ENCODE measurements at regions not wholly inside any gene's neighbourhood (a gene's known extent, or its start where the extent isn't known, plus 50 kb on each side); places are given as distances from the start of the nearest gene placed in this dataset.

DNA sequence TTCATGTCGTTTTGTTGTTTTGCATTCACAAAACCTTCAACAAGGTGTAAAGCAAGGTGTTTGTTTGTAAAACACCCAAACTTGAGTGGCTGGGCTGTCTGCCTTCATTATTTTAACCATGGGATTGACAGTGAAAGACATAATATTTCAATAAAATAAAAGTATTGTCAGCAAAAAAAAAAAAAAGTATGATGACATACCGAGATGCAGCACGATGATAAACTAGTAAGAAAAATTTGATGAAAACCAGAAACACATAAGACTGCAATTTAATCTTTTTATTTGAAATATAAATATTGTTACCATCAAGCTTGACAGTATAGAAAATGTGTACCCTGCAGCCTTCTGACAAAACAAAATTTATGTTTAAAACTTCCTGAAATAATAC is 419.3 kb upstream of the DYNLRB2 start:
- no peaks in the 10 kb centered on the region for H4K20me1 ChIP-seq (replicated peaks; ENCODE audit: control insufficient read depth, extremely low read depth, insufficient read depth, low read length)
- no peaks in the 10 kb centered on the region for H3K79me2 ChIP-seq (ENCODE audit: control insufficient read depth, insufficient read depth, low read length)
- H3K9ac ChIP-seq (replicated peaks; ENCODE audit: extremely low read depth, insufficient read depth, low read length) = no peak overlapping the region
- H3K4me3 ChIP-seq (replicated peaks in 1 of 3; ENCODE audit: insufficient read depth in 1 of 3, low read depth in 1 of 3, low read length in 3 of 3) = no peak overlapping the region
- no peaks in the 10 kb centered on the region for H3K36me3 ChIP-seq (ENCODE audit: control insufficient read depth in 2 of 2, extremely low read depth in 1 of 2, insufficient read depth in 2 of 2, low read length in 2 of 2)
- no peak overlapping the region for H3K4me2 ChIP-seq (ENCODE audit: insufficient read depth, low read length)
- H3K9me3 ChIP-seq (replicated peaks; ENCODE audit: control insufficient read depth, insufficient read depth, low read length) = no peaks in the 10 kb centered on the region
- ChIA-PET CTCF (no interaction called here), POLR2A (no interaction called here)
- dilution Hi-C loops (cut with MboI; ENCODE audit: extremely low pct_ligation_motif_present, low sequenced_read_pairs) (no loop called here), intact Hi-C loops (cut with micrococcal nuclease) (no loop called here)
- no TSS peak for BruUV-seq (replicated peaks)
- H2AFZ ChIP-seq (ENCODE audit: low read depth, low read length) = no peak overlapping the region
- DNase-seq (ENCODE audit: low read depth, low spot score) (no peak), FAIRE-seq (no peak)
- no peak overlapping the region for H3K27ac ChIP-seq (ENCODE audit: insufficient read depth, low read depth, low read length)
- H3K9me1 ChIP-seq (replicated peaks; ENCODE audit: control insufficient read depth, extremely low read depth, insufficient read depth, low read length) = no peaks in the 10 kb centered on the region
- no peaks in the 10 kb centered on the region for H3K4me1 ChIP-seq (ENCODE audit: control insufficient read depth, extremely low read depth, insufficient read depth, low read length)
- TF ChIP-seq, protein P1, sequence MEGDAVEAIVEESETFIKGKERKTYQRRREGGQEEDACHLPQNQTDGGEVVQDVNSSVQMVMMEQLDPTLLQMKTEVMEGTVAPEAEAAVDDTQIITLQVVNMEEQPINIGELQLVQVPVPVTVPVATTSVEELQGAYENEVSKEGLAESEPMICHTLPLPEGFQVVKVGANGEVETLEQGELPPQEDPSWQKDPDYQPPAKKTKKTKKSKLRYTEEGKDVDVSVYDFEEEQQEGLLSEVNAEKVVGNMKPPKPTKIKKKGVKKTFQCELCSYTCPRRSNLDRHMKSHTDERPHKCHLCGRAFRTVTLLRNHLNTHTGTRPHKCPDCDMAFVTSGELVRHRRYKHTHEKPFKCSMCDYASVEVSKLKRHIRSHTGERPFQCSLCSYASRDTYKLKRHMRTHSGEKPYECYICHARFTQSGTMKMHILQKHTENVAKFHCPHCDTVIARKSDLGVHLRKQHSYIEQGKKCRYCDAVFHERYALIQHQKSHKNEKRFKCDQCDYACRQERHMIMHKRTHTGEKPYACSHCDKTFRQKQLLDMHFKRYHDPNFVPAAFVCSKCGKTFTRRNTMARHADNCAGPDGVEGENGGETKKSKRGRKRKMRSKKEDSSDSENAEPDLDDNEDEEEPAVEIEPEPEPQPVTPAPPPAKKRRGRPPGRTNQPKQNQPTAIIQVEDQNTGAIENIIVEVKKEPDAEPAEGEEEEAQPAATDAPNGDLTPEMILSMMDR (IDR thresholded peaks at IDR 0.05; ENCODE audit: extremely low read depth in 1 of 2, insufficient read depth in 1 of 2, low read depth in 1 of 2, low read length in 2 of 2) = no peak
- no peaks in the 10 kb centered on the region for H3K27me3 ChIP-seq (ENCODE audit: control insufficient read depth in 2 of 2, insufficient read depth in 2 of 2, low read length in 2 of 2)

DNA sequence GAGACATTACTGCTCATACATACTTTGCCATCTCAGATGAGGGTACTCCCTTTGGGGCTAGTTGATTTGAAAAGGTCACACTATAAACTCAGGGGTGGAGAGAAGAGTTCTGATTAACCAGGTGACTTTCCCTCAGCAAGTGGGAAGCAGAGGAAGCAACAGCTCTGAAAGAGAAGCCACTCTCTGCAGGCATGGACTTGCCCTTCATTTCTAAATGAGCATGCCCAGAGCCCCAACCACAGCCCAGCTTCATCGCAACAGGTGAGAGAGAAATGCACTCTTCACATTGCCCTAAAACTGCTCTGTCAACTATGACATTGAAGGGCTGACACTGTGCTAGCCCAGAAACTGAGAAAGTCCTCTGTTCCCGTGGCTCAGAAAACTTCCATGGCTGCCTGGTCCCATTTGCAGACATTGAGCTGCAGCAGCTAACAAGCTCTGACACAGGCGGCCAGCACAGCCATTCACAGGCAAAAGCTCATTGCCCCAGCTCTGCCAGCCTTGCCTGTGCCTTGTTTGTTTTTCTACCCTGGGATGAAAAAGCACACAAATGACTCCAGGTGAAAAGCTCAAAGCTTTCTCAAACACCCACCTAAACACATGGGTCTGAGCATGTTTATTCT is 419.8 kb upstream of the DYNLRB2 start:
- no peak for DNase-seq (ENCODE audit: low read depth, low spot score)
- Histone ChIP-seq H3K4me2 (ENCODE audit: insufficient read depth, low read length) (no peak overlapping the region), H3K9me1 (replicated peaks; ENCODE audit: control insufficient read depth, extremely low read depth, insufficient read depth, low read length) (no peaks in the 10 kb centered on the region), H2AFZ (ENCODE audit: low read depth, low read length) (no peak overlapping the region), H3K27me3 (ENCODE audit: control insufficient read depth in 2 of 2, insufficient read depth in 2 of 2, low read length in 2 of 2) (no peaks in the 10 kb centered on the region), H3K27ac (ENCODE audit: insufficient read depth, low read depth, low read length) (no peak overlapping the region), H3K9me3 (replicated peaks; ENCODE audit: control insufficient read depth, insufficient read depth, low read length) (no peaks in the 10 kb centered on the region), H3K9ac (replicated peaks; ENCODE audit: extremely low read depth, insufficient read depth, low read length) (no peak overlapping the region), H3K4me1 (ENCODE audit: control insufficient read depth, extremely low read depth, insufficient read depth, low read length) (no peaks in the 10 kb centered on the region), H3K79me2 (ENCODE audit: control insufficient read depth, insufficient read depth, low read length) (no peaks in the 10 kb centered on the region), H3K4me3 (replicated peaks in 1 of 3; ENCODE audit: insufficient read depth in 1 of 3, low read depth in 1 of 3, low read length in 3 of 3) (no peak overlapping the region), H3K36me3 (ENCODE audit: control insufficient read depth in 2 of 2, extremely low read depth in 1 of 2, insufficient read depth in 2 of 2, low read length in 2 of 2) (no peaks in the 10 kb centered on the region), H4K20me1 (replicated peaks; ENCODE audit: control insufficient read depth, extremely low read depth, insufficient read depth, low read length) (no peaks in the 10 kb centered on the region)
- no TSS peak for BruUV-seq (replicated peaks)
- ChIA-PET CTCF (no interaction called here), POLR2A (no interaction called here)
- FAIRE-seq = no peak
- dilution Hi-C loops (cut with MboI; ENCODE audit: extremely low pct_ligation_motif_present, low sequenced_read_pairs) = no loop called here
- intact Hi-C loops (cut with micrococcal nuclease) = no loop called here
- TF ChIP-seq, protein P2, sequence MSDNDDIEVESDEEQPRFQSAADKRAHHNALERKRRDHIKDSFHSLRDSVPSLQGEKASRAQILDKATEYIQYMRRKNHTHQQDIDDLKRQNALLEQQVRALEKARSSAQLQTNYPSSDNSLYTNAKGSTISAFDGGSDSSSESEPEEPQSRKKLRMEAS (IDR thresholded peaks at IDR 0.05; ENCODE audit: insufficient read depth, insufficient read length) = no peak
- no peak for TF ChIP-seq EZH2 (IDR thresholded peaks at IDR 0.05; ENCODE audit: borderline replicate concordance, low read depth, low read length, severe bottlenecking)
- TF ChIP-seq FOS (IDR thresholded peaks at IDR 0.05; ENCODE audit: borderline replicate concordance, insufficient read depth, low read length) = no peak
- no peak for TF ChIP-seq MYC (IDR thresholded peaks at IDR 0.05; ENCODE audit: low read depth, low read length)
- no peak for TF ChIP-seq GATA2 (IDR thresholded peaks at IDR 0.05; ENCODE audit: insufficient read depth, insufficient read length, low read depth, low read length)
- no peak for TF ChIP-seq POLR2A (IDR thresholded peaks at IDR 0.05; ENCODE audit: low read depth, low read length)
- TF ChIP-seq JUN (IDR thresholded peaks at IDR 0.05; ENCODE audit: borderline replicate concordance, insufficient read depth, insufficient read length, low read depth) = no peak
- TF ChIP-seq, protein P1 (IDR thresholded peaks at IDR 0.05; ENCODE audit: extremely low read depth in 1 of 2, insufficient read depth in 1 of 2, low read depth in 1 of 2, low read length in 2 of 2) = no peak
- TF ChIP-seq POLR2AphosphoS5 (IDR thresholded peaks at IDR 0.05; ENCODE audit: insufficient read depth, low read depth, low read length) = no peak

Data from endothelial cell of umbilical vein (primary cell).